GM12864 (cell line): ENCODE measurements at regions not wholly inside any gene's neighbourhood (a gene's known extent, or its start where the extent isn't known, plus 50 kb on each side); places are given as distances from the start of the nearest gene placed in this dataset.

ENCODE experiments used
- DNase-seq: peaks from one replicate; pipeline ENCODE4 v3.0.0-alpha.2; 2011; ENCODE audit warnings: low read depth
- H3K4me3 ChIP-seq: 2 replicates; pipeline ENCODE4 v1.5.1; 2011; ENCODE audit warnings: mild to moderate bottlenecking, low read depth, low read length, control low read depth
- CTCF ChIP-seq: IDR thresholded peaks from 2 replicates; pipeline ENCODE4 v1.5.1; 2011; ENCODE audit warnings: low read depth, mild to moderate bottlenecking, moderate library complexity, low read length, control low read depth, inconsistent platforms; ENCODE audit errors: missing control alignments

- no peak for DNase-seq
- no peak overlapping the region for H3K4me3 ChIP-seq
- no peak for TF ChIP-seq CTCF
Measured at GRCh38 chr1:193487722-193488121, 301.3 kb upstream of the B3GALT2 start.

GRCh38 chr1:193486671-193487229 lies 300.3 kb upstream of the B3GALT2 start:
- no peak for TF ChIP-seq CTCF
- no peak for DNase-seq

GRCh38 chr1:193480755-193481154 lies 294.3 kb upstream of the B3GALT2 start:
- DNase-seq: no peak
- no peak overlapping the region for H3K4me3 ChIP-seq
- TF ChIP-seq CTCF: no peak

More at GRCh38 chr1:193486671-193487229, 300.3 kb upstream of the B3GALT2 start:
- H3K4me3 ChIP-seq: no peak overlapping the region

GRCh38 chr1:193479187-193479586 lies 292.8 kb upstream of the B3GALT2 start:
- peak; percentile 93 for DNase-seq
- no peak for TF ChIP-seq CTCF
- no peak overlapping the region for H3K4me3 ChIP-seq

GRCh38 chr1:193476748-193477147 lies 290.3 kb upstream of the B3GALT2 start:
- TF ChIP-seq CTCF: no peak
- no peak overlapping the region for H3K4me3 ChIP-seq
- DNase-seq: no peak

GRCh38 chr1:193473932-193474331 lies 287.5 kb upstream of the B3GALT2 start:
- DNase-seq: no peak
- H3K4me3 ChIP-seq: no peak overlapping the region
- TF ChIP-seq CTCF: no peak

GRCh38 chr1:193472838-193473398 lies 286.5 kb upstream of the B3GALT2 start:
- TF ChIP-seq CTCF: no peak
- no peak overlapping the region for H3K4me3 ChIP-seq
- no peak for DNase-seq
